Epidermal melanocyte (primary cell): ENCODE measurements at regions not wholly inside any gene's neighbourhood (a gene's known extent, or its start where the extent isn't known, plus 50 kb on each side); places are given as distances from the start of the nearest gene placed in this dataset.
"Not testable (repeated sequence)": the region's sequence is repeated elsewhere in the genome, so short reads cannot be mapped to it uniquely, and the experiment has no call there.

ENCODE experiments used
- DNase-seq: peaks from one replicate; pipeline ENCODE4 v3.0.0; 2011; ENCODE audit warnings: low spot score; ENCODE audit not compliant: insufficient read length

- DNase-seq, result no peak
These were observed 215.0 kb upstream of the PRNP start for GRCh38 chr20:4471221-4471620.

DNA sequence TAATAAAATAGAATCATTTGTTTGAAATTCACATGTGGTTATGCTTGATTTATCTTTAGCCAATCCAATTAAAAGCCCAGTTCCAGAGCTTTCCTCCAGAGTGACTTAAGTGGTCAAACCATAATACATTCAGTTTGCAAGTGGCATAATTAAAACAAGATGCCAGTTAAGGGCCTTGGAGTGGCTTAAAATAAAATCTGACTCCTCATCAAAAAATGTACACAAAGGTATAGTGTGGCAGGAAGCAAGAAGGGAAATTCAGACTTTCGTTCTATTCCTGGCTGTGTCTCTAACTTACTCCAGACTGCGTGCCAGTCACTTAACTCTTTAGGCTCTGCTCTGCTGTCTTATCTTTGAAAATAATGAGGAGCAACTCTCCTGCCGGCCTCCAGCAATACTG is 215.9 kb upstream of the PRNP start:
- no peak for DNase-seq

DNA sequence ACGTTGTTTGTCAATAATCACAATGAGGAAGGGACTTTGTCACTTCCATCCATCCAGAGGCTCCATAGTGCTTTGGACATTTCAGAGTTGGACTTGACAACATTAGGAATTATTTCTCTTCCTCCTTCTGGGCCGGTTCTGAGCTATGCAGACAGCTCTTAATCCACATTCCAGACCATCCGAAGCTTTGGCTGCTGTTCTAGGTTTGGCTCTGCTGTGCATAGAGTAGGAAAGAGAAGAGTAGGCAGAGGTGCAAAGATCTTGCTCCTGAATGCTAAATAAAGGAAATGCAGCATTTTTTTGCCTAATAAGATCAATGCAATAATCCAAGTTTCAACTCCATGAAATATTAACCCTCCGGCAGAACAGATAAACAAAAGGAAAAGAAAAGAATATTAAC is 216.3 kb upstream of the PRNP start:
- no peak for DNase-seq

DNA sequence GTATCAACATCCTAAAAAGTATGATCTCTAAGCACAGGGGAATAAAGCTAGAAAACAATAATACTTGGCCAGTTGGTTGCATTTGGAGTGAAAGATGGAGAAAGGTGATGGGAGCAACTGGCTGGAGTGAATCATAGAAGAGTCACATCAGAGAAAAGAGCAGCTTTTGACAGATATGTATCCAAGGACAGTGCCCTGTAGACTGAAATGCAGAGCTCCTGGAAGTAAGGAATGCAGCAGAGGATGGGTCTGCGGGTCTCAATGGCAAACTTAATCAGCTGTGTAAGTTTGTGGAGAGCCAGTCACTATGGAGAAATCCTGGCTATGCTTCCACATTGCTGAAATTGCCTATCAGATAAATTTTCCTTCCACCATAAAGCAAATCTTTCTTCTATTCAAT is 218.1 kb upstream of the PRNP start:
- DNase-seq, result no peak

DNA sequence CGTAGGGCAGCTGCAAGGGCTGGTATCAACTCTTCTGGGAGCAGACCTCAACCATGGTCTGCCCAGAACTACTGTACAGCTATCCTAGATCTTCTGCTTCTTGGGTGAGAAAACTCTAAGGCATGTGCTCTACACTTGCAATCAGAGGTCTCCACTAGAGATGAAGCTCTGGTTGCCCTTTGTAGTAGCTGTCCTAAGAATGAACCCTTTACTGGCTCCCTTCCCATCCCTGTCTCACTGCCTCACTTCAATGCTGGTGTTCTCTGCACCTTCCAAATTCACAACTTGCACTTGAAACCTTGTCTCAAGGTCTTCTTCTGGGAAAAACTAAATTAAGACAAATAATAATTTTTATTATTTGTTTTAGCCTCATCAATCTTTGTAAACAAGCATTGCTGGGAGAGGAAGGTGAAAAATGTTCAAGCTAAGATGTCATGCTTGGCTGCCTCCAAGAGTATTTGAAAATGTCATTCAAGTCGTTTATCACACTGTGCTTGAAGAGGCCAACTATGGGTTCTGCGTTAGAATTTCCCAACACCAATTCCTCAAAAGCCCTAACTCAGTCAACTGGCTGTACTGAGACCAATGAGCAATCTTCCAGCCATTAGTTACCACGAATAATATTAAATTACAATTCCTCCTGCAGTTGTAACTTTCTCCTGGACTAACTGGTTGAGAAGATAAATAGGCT is 216.9 kb upstream of the ADRA1D start:
- DNase-seq, result no peak

DNA sequence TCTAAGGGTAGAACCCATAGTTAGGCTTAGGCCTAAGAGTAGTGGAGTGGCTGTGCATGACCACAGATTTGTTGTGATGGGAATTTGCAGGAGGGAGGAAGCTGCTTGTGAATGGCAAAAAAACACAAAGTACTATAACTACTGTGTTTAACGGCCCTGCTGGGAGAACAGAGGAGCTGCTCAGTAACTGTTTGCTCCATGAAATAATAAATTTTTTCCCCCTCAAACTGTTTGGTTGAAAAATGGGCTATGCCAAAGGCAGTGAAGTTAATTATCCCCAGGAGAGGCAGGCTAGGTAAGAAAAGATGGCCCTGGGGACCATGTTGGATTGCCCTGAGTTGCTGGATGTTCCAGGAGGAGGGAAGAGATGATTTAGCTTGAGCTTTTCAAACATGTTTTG is 216.1 kb upstream of the ADRA1D start:
- no peak for DNase-seq

GRCh38 chr20:4462801-4463200 is 213.7 kb upstream of the ADRA1D start:
- DNase-seq, result not testable (repeated sequence)

DNA sequence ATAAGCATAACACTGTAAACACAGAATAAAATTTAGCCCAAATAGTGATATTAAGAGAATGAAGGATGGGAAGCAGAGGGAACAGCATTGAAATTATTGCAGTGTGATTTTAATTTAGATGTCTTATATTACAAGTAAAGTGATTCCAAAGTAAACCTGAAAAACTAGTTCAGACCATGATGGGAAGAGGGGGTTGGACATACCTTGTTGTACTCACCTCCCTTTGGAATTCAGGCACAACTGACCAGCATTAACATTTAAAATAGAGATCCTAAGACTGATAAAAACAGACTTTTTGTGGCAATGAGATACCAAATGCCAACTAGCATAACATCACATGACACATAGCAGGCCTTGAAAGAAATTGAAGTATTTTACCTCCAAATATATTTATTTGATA is 210.0 kb upstream of the ADRA1D start:
- DNase-seq, result no peak

DNA sequence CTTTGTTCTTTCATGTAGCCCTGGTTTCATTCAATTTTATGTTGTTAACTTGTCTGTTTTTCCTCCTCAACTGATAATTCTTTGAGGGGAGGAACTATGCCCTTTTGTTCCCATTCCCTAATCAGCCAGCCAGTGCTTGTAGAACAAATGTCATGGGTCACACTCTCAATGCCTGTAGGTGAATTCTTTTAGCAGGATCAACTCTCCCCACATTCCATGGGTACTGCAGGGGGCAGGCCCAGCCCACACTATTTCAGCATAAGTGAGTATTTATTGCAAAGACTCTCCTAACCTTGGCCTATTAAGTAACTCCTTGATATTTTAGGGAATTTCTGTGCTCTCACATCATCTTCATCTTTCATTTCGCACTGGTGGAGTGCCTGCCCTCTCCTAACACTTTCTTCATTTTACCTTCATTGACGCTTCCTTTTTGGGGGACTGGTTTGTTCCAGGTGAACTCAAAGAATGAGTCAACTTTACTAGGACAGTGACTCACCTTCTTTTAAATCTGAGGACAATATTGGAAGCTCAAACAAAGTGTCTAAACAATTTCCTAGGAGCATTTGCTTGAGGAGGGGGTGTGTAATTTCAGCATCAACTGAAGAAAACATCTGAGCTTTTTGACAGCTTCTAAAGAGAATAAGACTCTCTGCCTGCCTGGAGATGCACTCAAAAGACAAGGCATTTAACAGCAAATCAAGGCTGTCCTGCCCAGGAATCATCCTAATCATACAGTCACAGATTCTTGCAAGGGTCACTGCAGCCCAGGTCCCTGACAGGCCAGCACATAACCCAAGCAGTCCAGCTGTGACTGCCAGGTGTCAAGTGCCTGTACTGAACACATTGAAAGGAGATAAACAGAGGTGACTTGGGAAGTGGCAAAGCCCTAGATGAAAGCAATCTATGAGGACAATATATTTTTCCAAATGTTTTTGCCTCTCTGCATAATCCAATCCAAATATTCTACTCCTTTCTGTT is 208.8 kb upstream of the ADRA1D start:
- DNase-seq, result no peak

GRCh38 chr20:4455996-4456395 is 206.9 kb upstream of the ADRA1D start:
- no peak for DNase-seq

- no peak for DNase-seq
These were observed 206.2 kb upstream of the ADRA1D start for GRCh38 chr20:4455301-4455701.

DNA sequence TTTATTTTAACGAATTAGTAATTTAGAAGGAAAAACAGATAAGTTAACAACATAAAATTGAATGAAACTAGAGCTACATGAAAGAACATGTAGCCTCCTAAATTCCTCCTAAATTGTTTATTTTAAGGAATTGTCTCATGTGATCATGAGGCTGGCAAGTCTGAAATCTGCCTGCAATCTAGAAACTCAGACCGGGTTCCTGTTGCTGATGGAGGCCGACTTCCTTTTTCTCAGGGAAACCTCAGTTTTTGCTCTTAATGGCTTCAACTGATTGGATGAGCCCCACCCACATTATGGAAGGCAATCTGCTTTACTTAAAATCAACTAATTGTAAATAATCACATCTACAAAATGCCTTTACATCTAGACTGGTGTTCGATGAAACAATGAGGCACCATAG is 205.0 kb upstream of the ADRA1D start:
- no peak for DNase-seq

DNA sequence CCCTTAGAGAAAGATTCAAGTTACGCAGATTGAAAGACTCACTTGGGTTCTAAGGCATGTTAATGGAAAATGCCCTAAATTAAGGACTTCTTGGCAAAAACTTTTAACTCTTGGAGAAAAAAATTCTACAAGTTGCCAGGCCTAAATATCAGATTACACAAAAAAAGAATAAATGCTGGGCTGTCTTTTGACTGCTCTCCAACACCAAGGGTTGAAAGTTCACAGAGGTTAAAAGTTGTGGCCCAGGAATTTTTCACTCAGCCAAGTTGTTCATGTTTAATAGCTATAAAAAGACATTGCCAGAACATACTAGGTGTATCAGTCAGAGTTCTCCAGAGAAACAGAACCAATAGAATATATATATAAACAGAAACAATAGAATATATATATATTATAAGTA is 204.3 kb upstream of the ADRA1D start:
- DNase-seq, result no peak

DNA sequence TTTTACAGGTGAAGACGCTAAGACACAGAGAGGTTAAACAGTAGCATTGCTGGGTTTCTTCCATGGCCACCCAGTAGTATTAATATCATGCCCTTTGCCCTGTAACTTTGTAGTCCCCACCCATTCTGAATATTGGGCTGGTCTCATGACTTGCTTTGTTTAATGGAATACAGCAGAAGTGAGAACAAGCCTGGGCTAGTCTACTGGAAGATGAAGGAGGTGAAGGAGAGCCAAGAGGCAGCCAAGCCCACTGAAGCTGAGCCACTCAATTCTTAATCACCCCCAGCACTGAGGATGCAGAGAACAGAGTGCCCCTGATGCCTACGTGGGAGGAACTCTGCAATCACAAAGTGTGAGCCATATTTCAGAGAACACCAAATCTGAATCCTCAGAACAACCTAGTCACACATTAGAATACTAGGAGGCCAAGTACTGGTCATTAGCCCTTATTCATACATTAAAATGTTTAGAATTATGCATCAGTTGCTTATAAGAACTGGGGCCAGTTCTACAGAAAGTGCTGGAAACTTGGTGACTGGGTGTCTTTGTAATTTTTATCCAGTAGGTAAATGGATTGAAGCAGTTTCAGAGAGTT is 202.5 kb upstream of the ADRA1D start:
- no peak for DNase-seq

DNA sequence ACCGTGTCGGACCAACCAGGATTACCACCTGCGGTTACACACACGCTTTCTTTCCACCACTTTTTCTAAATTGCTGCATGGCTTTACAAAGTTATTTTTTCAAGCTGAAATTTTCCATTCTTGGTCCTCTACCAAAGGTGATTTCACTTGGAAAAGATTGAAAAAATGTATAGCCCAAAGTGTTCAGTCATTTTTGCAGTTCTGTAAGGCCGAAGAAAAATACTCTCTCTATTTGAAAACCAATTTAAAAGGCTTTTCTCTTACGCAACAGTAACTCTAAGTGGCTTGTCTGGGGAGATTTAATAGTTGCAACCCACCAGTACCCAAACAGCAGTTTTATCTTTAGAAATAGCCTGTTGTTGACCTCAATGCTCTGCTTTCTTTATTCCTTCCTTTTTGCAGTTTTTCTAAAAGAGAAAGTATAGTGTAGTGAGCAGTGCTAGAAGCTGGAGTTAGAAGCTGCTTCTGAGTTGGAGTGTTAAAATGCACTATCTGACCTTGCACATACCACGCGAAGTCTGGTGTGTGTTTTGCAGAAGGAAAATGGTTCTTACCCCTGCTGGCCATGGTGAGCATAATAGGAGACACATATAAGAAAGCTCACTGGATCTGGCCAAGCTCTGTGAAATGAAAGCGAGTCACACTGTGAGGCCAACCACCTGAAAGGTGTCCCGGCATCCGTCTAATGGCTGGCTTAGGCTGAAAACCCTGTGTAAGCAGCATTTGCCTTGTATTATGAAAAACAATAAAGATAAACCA is 201.0 kb upstream of the ADRA1D start:
- no peak for DNase-seq

DNA sequence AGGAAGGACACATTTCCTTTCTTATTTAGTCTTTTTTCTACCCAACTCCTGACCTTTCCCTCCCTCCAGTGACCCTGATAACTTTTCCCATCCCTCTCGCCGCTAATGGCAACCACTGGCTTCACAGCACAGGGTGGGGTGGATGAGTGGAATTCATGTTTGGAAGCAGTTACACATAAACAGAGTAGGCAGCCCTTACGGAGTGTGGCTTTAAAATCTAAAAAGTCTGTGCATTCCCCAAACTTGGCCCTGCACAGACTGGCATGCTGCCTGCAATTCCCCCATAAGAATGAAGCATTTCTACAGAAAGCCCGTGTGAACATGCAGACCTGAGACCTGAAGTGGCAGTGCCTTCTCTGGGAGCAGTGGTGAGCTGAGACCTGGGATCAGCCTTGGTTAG is 196.7 kb upstream of the ADRA1D start:
- no peak for DNase-seq

GRCh38 chr20:4445331-4445730 is 196.2 kb upstream of the ADRA1D start:
- no peak for DNase-seq

DNA sequence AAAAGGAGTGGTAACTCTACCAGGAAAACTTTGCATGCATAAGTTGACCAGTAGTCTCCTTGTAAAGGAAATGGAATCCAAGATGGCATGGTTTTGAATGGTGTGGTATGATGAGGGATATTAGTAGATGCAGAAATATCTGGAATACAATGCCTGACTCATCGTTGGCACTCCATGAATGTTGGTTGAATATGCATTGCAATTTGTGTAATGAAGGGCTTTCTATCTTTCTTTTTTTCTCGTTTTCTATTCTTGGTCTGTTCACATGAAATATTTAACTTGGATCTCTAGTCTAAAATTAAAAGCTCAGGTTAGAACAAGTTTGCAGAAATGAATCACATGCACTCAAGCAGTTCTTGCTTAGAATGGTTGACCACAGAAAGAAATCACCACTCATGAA is 195.3 kb upstream of the ADRA1D start:
- DNase-seq, result no peak

DNA sequence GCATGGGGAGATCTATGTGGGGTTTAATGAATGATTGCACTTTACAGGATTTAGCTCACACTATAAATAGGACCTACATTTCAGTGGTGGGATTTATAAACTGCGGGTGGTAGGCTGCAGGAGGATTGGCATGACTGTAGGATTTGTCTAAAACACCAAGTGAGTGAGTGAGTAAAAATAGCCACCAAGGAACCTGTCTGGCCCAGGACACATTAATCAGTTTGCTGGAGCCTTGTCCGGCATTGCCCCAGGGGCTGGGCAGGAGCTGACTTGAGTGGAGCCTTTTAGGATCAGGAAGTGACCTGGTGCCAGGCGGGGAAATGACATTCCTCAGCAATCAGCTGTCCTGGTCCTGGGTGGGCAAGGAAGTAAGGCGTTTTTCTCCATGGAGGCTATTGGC is 193.9 kb upstream of the ADRA1D start:
- no peak for DNase-seq

GRCh38 chr20:4441871-4442270 is 192.8 kb upstream of the ADRA1D start:
- DNase-seq, result no peak

GRCh38 chr20:4441191-4441590 is 192.1 kb upstream of the ADRA1D start:
- no peak for DNase-seq

- no peak for DNase-seq
These were observed 190.4 kb upstream of the ADRA1D start for GRCh38 chr20:4439461-4439860.
